AG04449 (cell line): ENCODE measurements at regions not wholly inside any gene's neighbourhood (a gene's known extent, or its start where the extent isn't known, plus 50 kb on each side); places are given as distances from the start of the nearest gene placed in this dataset.

Source experiments
- CTCF ChIA-PET: fragments of 350-600 bp; formaldehyde crosslinking; extraction: SDS; loops from one replicate; lab custom pipeline; 2021; ENCODE audit warnings: antibody characterized with exemption; lab: Yijun Ruan, JAX
- POLR2A ChIA-PET: fragments of 400-600, 350-600 bp; formaldehyde crosslinking; extraction: SDS; loops from one replicate; lab custom pipeline; 2020; ENCODE audit warnings: antibody characterized with exemption, inconsistent platforms; lab: Yijun Ruan, JAX
- DNase-seq: peaks from one replicate; pipeline ENCODE4 v3.0.0-alpha.2; 2010; ENCODE audit warnings: low read depth, low spot score
- H3K4me3 ChIP-seq: 2 replicates; pipeline ENCODE4 v1.5.1; 2011; ENCODE audit warnings: low read depth, mild to moderate bottlenecking, control low read depth, low read length
- CTCF ChIP-seq: IDR thresholded peaks from one replicate; pipeline ENCODE4 v1.5.1; 2011; ENCODE audit warnings: mild to moderate bottlenecking, moderate library complexity, low read length, control low read depth, inconsistent platforms; ENCODE audit not compliant: insufficient read depth; ENCODE audit errors: missing control alignments

DNA sequence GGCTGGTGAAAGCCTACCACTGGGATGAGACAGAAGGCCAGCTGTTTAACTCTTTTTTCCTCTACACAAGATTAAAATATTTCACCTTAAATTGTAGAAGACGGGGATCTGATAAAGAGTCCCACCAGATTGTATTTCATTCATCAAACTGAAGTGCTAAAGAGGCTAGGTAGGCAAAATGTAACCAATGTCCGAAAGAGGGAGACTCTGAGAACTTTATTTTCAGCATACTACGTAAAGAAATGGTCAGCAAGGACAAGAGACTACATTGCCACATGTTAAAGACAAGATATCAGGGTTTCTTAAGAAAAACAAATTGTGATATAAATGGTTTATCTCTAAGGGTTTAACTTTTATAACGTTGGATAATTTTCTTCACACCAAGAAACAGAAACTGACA is 71.6 kb upstream of the INPP4B start:
- no peak for TF ChIP-seq CTCF
- CTCF ChIA-PET, result no interaction called here
- H3K4me3 ChIP-seq, result no peak overlapping the region
- DNase-seq, result no peak
- POLR2A ChIA-PET, result no interaction called here

DNA sequence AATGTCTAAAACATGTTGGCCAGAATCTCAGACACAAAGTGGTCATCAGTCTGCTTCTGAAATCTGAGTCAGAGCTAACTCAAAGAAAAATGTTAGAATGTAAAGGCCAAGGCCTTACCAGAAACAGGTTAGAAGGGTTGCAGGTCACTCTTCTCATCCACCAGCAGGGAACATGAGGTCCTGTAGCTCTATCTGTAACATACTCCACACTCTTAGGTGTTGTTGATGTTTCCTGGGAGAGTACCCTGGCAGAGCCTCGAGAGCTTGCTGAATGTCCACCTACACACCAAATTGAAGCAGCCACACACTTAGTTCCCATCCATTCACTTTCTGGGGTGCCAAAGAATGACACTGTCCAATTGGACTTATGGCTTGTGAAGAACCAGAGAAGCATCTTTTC is 76.6 kb upstream of the INPP4B start:
- ChIA-PET POLR2A (no interaction called here), CTCF (no interaction called here)
- DNase-seq, result no peak
- TF ChIP-seq CTCF, result no peak
- no peak overlapping the region for H3K4me3 ChIP-seq

DNA sequence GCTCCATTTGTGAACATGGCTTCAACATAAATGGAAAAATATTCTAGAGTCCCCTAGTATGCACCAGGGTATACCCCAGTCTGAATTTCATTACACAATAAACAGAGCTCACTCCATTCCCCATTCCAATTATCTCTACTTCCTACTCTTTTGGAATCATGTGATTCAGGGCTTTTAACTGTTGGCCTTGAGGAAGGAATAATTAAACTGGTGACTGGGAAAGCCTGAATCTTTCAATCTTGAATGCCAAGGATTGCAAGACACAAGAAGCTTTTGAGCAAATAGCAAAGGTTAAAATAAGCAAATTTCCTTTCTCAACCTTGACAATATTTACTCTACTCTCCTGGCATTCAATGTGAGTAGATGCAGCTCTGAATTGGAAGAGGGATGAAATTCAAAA is 77.5 kb upstream of the INPP4B start:
- TF ChIP-seq CTCF, result no peak
- CTCF ChIA-PET, result no interaction called here
- DNase-seq, result no peak
- POLR2A ChIA-PET, result no interaction called here
- H3K4me3 ChIP-seq, result no peak overlapping the region

DNA sequence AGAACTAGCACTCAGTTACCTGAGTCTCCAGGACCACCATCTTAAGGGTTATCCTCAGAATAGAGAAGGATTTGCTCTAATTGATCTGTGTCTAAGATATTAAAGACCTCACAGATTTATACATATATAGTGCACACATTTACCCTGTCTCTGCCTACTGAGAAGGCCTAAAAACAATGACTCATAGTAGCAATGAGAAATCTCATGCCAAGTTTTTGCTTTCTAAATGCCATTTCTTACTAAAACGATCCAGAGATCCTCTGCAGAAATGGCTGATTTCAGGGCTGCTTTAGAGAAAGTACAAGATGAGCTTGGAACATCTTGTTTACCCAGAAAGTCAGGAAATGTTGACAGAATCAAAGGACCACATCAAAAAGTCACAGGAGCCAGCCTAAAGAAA is 79.1 kb upstream of the INPP4B start:
- ChIA-PET CTCF (no interaction called here), POLR2A (no interaction called here)
- no peak overlapping the region for H3K4me3 ChIP-seq
- no peak for TF ChIP-seq CTCF
- no peak for DNase-seq

DNA sequence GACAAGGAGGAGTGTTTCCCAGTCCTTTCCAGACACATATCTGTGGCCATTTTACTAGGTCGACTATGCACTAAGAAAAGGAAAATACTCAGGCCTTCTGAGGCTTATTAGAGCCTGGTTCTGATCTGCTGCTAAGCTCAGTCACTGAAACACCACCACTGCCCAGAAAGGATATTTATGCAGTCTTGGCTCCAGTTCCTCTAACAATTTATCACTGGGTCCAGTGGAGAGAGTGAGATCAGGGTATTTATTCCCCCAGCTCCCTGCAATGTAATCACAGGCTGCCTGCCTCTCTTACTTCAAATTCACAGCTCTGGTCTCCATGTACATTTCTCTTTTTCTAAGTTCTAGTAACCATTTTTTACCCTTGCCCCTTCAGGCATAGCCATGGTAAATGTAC is 81.6 kb upstream of the INPP4B start:
- ChIA-PET CTCF (no interaction called here), POLR2A (no interaction called here)
- TF ChIP-seq CTCF, result no peak
- no peak for DNase-seq
- H3K4me3 ChIP-seq, result no peak overlapping the region

- no peak overlapping the region for H3K4me3 ChIP-seq
- ChIA-PET CTCF (no interaction called here), POLR2A (no interaction called here)
- DNase-seq, result no peak
- no peak for TF ChIP-seq CTCF
Observed at GRCh38 chr4:142929526-142929925, 83.4 kb upstream of the INPP4B start.

DNA sequence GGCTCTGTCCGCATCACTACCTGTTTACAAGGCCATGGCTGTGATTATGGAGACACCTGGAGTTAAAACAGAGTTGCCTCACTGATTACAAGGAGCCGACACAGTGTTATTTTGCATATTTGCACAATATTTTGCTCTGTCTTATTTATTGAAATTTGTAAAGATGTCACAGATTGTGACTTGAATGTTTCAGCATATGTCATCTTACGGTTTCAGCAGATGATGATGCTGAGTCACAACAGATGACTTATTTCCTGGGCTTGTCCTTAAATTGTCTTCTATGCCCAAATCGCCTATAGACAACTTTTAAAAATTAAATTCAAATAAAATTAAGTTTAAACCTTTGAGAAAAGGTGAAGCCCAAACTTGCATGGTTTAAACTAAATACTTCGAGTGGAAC is 87.1 kb upstream of the INPP4B start:
- TF ChIP-seq CTCF, result no peak
- POLR2A ChIA-PET, result no interaction called here
- CTCF ChIA-PET, result no interaction called here
- no peak overlapping the region for H3K4me3 ChIP-seq
- no peak for DNase-seq
